NCI-H1105 treated with DMSO at 0.1 percent for 48 hours (cell line): ENCODE measurements at regions not wholly inside any gene's neighbourhood (a gene's known extent, or its start where the extent isn't known, plus 50 kb on each side); places are given as distances from the start of the nearest gene placed in this dataset.
"Not testable (repeated sequence)": the region's sequence is repeated elsewhere in the genome, so short reads cannot be mapped to it uniquely, and the experiment has no call there.

Experiments used
- DNase-seq: peaks from one replicate; lab custom pipeline; 2025; lab: John Stamatoyannopoulos, UW

DNA sequence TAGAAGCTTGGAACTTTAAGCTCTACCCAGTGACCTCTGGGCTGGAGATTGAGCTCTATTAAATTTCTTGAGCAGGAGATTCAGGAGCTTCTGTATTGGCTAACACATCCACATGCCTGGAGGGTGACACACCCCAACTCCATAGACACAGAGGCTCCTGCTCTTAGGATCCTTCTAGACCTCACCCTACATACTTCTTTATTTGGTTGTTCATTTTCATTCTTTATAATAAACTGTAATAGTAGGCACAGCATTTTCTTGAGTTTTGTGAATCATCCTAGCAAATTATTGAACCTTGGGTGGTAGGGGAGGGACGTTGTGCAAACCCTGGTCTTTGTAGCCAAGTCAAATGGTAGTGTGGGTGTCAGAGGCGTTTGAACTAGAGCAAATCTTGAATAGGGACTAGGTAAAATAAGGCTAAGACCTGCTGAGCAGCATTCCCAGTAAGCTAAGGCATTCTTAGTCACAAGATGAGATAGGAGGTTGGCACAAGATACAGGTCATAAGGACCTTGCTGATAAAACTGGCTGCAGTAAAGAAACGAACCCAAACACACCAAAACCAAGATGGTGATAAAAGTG lies 323.8 kb upstream of the GALNT5 start:
- no peak for DNase-seq

DNA sequence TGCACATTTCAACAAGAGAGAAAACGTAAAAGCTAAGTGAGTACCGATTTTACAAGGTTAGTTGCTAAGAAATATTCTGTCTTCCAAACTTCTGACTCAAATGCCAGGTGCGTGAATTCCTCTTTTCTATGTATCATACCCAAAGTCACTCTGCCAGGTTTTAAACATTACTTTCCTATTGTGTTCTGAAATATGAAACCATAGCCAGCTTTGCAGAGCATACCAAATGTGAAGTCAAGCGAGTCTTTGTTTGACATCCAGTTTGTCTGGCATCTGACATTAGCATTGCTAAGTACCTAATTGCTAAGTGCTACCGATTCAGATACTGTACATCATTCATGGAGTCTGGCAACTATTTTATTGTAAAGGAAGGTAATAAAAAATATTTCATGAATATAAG lies 321.9 kb upstream of the GALNT5 start:
- peak; percentile 95 for DNase-seq

DNA sequence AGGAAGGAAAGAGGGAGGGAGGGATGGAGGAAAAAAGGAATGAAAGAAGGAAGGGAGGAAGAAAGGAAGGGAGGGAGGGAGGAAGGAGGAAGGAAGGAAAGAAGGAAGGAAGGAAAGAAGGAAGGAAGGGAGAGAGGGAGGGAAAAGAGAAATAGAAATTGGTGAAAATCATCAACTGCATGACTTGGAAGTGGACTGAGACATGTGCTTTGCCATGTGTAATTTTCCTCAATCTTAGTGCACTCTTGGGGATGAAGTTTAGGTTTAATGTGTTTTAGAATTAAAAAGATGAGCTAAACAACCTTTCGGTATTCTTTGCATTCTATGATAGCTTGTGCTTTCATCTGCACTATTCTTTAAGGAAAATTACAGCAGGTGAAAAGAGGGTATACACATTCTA lies 320.1 kb upstream of the GALNT5 start:
- no peak for DNase-seq

DNA sequence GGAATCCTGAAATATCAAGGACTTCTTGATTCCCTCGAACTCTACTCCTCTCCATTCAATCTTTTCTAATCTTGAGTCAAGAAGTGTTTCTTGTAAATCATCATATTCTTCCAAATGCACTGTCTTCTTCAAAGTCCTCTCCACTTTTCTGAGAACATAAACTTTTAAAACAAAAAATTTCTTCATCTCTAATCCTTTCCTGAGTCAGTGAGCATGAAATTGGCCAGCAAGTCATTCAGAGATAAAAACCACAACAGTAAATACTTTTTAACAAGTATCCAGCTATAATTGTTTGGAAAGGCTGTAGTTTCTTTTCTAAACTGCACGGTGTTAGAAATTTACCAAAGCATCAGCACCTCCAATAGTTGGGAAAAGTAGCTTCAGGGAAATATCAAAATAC lies 312.6 kb upstream of the GALNT5 start:
- DNase-seq: no peak

DNA sequence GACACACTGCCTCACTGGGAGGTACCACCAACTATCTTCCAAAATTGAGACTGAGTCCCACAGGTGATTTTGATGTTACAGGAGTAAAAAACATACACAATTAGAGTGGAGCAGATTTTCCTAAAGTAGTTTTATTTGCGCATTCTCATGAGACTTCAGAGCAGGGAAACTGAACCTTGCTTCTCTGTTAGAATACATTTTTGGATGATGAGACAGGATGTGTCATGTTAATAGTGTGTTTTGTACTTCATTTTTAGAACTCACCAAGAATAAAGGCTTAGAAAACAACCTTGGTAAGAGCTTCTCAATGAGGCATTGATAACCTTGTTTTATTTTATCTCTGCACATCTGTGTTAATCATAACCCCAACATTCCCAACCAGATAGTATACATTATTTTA lies 310.2 kb upstream of the GALNT5 start:
- no peak for DNase-seq

DNA sequence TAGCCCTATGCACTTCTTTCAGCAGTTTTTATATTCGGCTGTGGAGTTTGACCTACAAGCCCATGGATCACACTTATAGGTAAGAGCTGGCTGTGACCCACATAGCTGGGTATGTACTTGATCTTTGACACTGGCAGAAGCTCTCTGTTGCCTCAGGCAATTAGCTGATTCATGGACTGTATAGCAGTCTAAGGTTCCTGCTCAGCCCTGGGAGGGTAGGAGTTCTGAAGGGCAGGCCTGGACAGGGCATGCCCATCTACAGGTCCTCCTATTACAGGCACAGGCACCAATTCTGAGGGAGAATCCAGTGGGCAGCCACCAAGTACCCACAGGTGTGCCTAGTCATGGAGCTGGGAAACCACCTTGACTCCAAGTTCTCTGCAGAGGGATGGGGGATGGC lies 301.8 kb upstream of the GALNT5 start:
- DNase-seq: no peak

DNA sequence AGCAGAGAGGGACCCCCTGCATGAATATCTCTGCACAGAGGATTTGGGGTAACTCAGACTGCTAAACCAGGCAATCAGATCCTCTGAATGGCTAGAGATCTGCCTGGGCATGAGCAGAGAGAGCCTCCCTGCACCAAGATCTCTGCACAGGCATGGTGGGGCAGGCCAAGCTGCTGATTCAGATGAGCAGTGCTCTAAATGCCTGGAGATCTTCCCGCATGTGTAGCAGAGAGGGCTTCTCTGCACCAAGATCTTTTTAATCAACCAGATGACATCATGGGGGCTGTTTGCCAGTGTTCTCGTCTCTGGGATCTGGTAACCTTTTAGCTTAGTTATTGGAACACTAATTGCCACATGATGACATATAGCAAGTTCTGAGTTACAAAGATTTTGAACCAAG lies 301.3 kb upstream of the GALNT5 start:
- DNase-seq: no peak

DNA sequence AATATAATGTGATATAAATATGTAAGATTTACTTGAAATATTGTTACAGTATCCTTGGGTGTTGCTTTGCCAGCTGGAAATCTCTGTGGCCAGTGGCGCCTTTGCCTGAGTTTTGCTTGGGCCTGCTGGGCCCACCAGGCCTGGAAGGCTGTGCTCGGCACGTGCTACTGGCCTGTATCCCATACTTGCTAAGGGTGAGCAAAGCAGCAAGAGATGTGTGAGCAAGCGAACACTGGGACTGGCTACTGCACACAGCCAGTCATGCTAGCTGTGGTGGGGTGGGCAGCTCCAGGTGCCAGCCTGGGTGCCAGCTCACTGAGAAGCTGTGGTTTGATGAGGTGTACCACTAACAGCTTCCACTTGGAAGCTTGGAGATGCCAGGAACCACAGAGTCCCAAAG lies 299.1 kb upstream of the GALNT5 start:
- no peak for DNase-seq

DNA sequence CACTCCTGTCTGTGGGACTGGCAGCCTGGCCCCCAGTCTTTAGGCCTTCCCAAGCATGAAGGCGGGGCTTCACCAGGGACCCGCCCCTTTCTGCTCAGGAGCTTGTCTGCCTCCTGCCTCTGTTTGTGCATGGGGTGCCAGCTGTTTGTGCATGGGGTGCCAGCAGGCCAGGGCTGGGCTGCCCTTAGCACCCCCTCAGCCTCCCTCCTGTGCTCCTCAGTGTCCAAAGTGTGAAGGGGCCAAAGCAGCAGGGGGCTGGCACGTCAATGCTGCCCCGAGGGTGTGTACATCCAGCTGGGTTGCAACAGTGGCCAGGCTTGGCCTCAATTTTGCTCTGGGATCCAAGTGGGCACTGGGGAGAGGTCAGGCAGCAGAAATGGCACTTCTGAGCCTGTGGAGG lies 298.0 kb upstream of the GALNT5 start:
- no peak for DNase-seq

DNA sequence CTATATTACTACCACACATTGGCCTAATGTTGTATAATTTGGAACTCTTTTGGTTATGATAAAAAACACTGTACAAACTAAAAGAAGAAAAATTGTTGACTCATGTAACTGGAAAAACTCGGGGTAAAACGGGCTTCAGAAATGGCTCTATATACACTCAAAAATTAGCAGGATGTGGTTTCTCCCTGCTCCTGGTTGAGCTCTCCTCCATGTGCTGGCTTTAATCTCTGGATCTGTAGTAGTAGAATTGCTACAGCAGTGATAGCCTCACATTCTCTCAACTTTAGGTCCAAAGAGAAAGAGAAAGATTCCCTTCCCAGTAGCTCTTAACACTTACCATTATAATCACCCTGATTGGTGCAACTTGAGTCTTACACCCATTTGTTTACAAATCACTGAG lies 274.9 kb upstream of the GALNT5 start:
- DNase-seq: no peak

DNA sequence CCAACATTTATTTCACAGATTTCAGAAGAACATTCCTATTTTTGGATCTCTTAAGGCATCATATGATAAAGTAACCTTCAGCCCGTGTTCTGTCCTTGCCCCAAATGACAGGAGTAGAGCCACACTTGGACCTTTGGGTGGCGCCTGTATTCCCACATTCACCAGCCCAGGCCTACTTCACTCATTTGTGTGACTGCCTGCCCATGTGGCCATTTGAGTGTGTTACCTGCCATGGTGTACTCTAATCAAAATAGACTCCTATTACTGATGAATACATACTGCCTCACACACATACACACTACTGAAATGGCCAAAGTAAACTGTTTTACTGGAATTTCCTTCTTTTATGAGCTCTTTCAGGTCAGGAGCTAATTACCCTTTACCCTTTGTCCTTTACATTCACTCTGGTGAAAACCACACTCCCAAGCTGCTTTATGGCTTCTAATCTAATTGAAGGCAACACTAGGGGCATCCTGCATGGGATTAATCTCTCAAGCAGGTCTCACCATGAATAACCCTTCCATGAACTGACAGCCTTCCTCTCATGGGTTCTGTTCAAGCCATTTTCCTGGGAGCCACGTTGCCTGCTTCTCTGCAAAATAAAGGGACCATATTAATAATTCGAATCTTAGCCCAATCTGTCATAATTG lies 271.0 kb upstream of the GALNT5 start:
- no peak for DNase-seq

DNA sequence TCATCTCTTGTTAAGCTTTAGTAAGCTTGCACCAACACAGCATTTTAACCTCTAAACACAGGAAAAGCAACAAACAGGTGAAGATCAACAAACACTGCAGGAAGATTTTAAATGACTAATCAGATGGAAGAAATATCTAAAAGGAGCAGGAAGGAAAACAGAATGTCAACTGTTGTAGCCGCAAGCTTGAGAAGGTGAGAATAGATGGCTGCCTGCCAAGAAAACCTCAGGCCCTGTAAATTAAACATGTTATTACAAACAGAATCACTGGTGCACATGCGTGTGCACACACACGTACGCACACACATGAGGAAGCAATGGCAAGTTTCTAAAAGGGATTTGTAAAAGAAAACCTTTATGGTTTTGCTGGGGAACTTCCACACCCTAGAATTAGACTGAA lies 257.8 kb upstream of the GALNT5 start:
- peak; percentile 35 for DNase-seq

DNA sequence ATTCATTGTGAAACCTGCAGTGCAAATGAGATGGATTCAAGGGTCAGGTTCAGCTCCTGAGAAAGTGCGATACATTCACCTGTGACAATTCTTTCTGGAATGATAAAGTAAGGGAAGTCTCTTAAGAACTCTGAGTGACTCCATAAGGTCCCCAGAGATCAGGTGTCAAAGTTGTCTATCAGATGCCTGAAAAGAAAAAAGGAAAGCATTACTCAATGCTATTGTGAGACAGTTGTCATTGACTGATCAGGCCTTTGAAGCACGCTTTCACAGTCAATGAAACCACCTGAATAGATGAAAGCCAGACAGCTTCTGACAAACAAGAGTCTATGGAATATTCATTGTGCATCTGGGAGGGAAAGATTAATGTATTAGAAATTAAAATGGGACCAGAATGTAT lies 252.7 kb upstream of the GALNT5 start:
- DNase-seq: no peak

DNA sequence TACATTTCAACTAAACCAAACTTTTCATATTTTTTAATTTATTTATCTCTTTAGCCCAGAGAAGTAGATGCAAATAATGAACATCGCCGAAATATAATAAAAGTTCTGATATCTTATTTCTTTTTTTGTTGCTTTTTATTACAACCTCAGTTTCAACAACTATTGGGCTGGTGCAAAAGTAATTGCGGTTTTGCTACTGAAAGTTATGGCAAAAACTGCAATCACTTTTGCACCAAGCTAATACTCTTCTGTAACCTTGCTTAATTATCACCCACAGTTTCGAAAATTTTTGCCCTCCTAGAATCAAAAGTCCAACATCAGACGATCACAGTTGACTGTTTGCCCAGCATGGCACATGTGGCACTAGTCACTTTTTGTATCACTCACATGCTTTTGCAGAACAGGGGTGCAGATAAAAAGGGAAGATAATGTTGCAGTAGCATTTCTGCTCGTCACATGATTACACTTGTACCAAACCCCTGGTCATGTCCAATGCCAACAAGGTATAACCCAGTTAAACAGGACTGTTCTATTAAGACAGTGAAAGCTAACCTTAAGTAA lies 242.4 kb upstream of the GALNT5 start:
- no peak for DNase-seq

DNA sequence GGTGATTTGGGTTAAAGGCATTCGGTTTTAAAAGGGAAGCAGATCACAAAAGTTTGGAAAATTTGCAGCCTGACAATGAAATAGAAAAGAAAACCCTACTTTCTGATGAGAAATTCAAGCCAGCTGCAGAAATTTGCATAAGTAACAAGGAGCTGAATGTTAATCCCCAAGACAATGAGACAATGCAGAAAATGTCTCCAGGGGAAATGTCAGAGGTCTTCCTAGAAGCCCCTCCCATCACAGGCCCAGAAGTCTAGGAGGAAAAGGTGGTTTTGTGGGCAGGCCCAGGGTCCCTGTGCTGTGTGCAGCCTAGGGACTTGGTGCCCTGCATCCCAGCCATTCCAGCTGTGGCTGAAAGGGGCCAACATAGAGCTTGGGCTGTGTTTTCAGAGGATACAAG lies 234.2 kb upstream of the GALNT5 start:
- DNase-seq: not testable (repeated sequence)

DNA sequence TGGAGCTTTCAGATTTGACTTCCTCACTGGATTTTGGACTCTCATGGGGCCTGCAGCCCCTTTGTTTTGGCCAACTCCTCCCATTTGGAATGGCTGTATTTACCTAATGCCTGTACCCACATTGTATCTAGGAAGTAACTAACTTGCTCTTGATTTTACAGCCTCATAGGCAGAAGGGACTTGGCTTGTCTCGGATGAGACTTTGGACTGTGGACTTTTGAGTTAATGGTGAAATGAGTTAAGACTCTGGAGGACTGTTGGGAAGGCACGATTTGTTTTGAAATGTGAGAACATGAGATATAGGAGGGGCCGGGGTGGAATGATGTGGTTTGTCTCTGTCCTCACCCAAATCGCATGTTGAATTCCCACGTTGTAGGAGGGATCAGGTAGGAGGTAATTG lies 233.4 kb upstream of the GALNT5 start:
- DNase-seq: no peak

DNA sequence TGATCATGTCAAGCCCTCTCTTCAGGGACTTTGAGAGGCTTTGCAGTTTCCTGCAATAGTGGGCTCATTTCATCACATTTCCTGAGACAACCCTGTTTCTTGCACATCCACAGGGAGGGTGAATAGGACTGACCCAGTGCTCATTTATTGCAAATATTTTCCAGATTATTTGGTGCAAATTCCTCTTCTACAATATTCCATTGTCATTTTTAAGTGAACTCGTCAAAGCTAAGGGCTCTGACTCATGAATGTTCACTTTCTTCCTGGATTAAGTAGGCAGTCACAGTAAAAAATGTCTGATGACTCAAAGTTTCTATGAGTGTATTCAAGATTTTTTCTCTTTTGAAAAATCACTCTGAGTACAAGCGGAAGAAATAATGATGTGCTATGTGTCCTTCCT lies 225.5 kb upstream of the GALNT5 start:
- DNase-seq: no peak

DNA sequence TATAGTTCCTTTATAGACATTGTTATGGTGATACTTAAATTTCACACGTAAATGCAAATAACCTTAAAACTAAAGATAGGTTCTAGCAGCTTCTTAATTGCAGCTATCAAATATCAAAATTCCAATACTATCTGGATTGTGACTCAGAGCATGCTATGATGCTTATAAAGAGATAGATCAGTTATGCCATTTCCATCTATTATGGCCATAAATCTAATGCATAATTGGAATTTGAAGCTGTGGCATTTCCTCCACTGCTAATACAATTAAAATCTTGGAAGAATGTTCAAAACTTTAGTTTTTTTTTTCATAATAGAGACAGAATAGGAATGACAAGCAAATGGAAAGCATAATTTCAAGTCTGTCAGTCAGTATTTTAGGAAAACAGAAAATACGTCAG lies 220.8 kb upstream of the GALNT5 start:
- no peak for DNase-seq

DNA sequence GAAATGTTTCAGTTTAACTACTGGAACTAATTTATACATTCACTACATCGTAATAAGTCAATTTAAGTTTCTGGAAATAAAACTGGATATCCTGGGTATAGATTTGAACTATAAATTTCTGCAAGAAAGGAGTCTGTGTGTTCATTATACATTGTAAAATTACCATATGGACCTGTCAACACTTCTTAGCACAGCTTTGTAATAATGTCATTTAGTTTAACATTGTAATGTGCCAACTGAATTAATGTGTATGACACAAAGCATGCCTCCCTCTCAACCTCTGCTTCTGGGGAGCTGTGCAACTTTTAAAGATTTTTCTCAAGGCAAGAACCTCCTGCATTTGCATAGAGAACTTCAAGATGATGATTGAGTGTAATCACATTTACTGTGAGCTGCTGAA lies 213.7 kb upstream of the GALNT5 start:
- DNase-seq: no peak

DNA sequence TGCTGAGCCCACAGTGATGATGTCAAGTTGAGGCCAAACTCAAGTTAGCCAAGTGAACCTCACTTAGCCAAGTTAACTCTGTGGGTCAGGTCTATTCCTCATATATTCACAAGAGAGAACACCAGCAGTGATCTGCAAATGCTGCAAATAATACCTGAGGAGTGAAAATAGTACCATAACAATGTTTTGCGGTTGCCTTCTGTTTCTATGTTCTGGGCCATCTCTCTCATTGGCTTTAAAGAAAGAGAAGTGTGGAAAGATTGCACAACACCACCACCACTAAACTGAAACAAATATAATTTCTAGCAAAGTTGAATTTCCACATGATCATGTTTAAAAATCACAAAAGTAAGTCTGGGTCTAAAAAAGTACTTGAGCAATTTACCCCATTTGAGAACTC lies 211.1 kb upstream of the GALNT5 start:
- no peak for DNase-seq

DNA sequence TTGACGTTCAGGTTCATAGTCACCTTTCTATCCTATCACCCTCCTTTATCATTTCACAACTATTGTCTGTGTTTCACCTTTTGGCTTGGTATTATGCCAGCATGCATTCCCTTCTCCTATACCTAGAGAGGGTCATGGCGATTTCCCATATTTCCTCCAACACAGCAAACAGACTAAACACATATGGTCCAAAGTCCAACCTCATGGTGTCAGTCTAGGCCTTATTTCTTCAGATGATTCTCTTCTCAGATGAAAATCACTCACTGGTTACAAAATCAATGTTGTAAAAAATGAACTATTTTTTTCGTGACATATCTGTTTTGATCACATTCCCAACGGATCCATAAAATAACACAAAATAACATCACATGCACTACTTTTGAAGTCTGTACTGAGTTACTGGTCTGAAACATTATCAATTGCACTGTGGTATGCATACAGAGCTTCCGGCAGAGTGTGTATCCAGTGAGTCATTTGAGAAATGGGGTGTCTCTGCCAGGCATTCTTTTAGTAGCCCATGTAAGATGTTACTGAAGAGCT lies 204.8 kb upstream of the GALNT5 start:
- DNase-seq: no peak

DNA sequence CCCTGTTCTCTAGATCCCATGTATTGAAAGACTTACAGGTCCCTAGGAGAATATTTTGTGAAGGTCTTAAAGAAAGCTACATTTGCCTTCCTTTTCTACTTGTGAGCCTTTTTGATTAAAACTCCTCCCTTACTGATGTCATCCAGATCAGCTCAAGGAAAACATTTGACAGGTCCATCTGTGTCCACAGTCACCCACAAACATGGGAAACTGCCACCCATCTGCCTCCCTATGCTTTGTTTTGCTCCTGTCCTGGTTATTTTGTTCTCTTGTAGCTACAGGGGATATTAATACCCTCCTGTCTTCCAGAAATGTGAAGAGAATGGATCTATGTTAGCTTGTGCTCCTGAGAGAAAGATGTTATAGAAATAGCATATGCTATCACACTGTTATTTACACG lies 203.6 kb upstream of the GALNT5 start:
- DNase-seq: no peak

DNA sequence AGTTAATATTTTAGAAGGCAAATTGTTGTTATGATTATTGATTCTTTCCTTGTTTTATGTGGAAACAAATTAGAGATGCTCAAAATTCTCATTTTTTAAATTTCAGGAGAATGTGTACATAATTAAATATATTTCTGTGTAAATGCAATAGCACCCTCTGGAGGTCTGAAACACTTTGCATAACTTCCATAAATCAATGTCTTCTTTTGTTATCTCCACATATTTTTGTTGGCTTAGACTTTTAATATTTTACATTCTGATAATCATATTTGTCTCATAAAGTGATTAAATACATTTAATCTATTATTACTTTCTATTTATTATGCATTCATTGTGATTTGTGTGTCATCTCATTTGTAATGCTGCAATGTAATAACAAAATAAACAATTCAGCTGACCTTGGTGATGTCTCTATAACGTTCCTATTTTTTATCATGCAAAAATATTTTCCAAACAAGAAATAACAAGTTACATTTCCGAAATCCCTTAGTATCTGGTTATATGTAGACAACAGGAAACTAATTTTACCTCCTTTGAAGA lies 201.8 kb upstream of the GALNT5 start:
- peak; percentile 30 for DNase-seq
